HepG2 (cell line): ENCODE measurements at regions not wholly inside any gene's neighbourhood (a gene's known extent, or its start where the extent isn't known, plus 50 kb on each side); places are given as distances from the start of the nearest gene placed in this dataset.

Source experiments
- ATAC-seq: fragments of 200-7000 bp; cut with Tn5 transposase; 3 replicates; pipeline ENCODE4 v1.9.1; 2020; ENCODE audit warnings: mild to moderate bottlenecking, moderate library complexity
- BruUV-seq: library from RNA; stranded (reverse); fragments of 400-500 nt; replicated peaks from 2 replicates; lab custom pipeline; 2021; lab: Mats Ljungman, UMichigan
- CTCF ChIA-PET: fragments of 300-600 bp; formaldehyde crosslinking; extraction: SDS; loops from one replicate; lab custom pipeline; 2021; ENCODE audit warnings: low total read pairs, inconsistent platforms, low intra/inter-chr PET ratio; lab: Yijun Ruan, JAX
- POLR2A ChIA-PET: fragments of 350-600 bp; sonication (Branson Sonifier 250); formaldehyde crosslinking; loops from one replicate; lab custom pipeline; 2020; ENCODE audit warnings: antibody characterized with exemption, inconsistent platforms; lab: Yijun Ruan, JAX
- DNase-seq: peaks from one replicate; pipeline ENCODE4 v3.0.0-alpha.2; 2015; ENCODE audit warnings: low spot score
- FAIRE-seq: peaks from 3 replicates; lab custom pipeline; 2011; peaks lifted over from hg19 to GRCh38; lab: Jason Lieb, UNC
- H2AFZ ChIP-seq: one replicate; pipeline ENCODE4 v1.6.1; 2011; ENCODE audit warnings: low read length, inconsistent platforms
- H3K27ac ChIP-seq: fragments of 300-600 bp; 3 replicates; pipeline ENCODE4 v1.8.0; 2011; ENCODE audit warnings: mixed run types, mild to moderate bottlenecking, mixed read lengths, low read length, inconsistent platforms; ENCODE audit not compliant: insufficient read depth; ENCODE audit errors: extremely low read length
- H3K27me3 ChIP-seq, 2 experiments: fragments of 200-600 bp in 1 of 2; 2 replicates in 1 of 2; 3 replicates in 1 of 2; pipeline versions ENCODE4 v1.6.0 to v1.8.0; 2011; ENCODE audit warnings: low read length in 2 of 2, mild to moderate bottlenecking in 2 of 2, moderate library complexity in 2 of 2, inconsistent platforms in 1 of 2; ENCODE audit not compliant: insufficient read depth in 2 of 2, control insufficient read depth in 1 of 2
- H3K36me3 ChIP-seq, 2 experiments: fragments of 200-600 bp in 1 of 2; replicated peaks in 1 of 2; 2 replicates in 1 of 2; 3 replicates in 1 of 2; pipeline versions ENCODE4 v1.5.1 to v1.8.0; 2011; ENCODE audit warnings: low read length in 2 of 2, inconsistent platforms in 1 of 2; ENCODE audit not compliant: insufficient read depth in 2 of 2, control insufficient read depth in 1 of 2
- H3K4me1 ChIP-seq: 2 replicates; pipeline ENCODE4 v1.5.1; 2012; ENCODE audit warnings: low read length, inconsistent platforms; ENCODE audit not compliant: insufficient read depth
- H3K4me2 ChIP-seq: 2 replicates; pipeline ENCODE4 v1.6.0; 2011; ENCODE audit warnings: low read depth, low read length, inconsistent platforms
- H3K4me3 ChIP-seq, 3 experiments: fragments of 200-600 bp in 1 of 3; sonication (generic), shearing (Covaris generic) in 1 of 3; replicated peaks in 1 of 3; 2 replicates each; pipeline ENCODE4 v1.5.1; 2011 to 2016; ENCODE audit warnings: low read length in 3 of 3, inconsistent platforms in 2 of 3, low read depth in 2 of 3, mild to moderate bottlenecking in 2 of 3, control low read depth in 1 of 3, mixed read lengths in 1 of 3; ENCODE audit not compliant: insufficient read depth in 1 of 3
- H3K79me2 ChIP-seq: one replicate; pipeline ENCODE4 v1.6.1; 2011; ENCODE audit warnings: low read length, inconsistent platforms; ENCODE audit not compliant: insufficient read depth
- H3K9ac ChIP-seq: 2 replicates; pipeline ENCODE4 v1.6.0; 2011; ENCODE audit warnings: mild to moderate bottlenecking, low read depth, low read length, inconsistent platforms; ENCODE audit not compliant: insufficient read depth
- H3K9me3 ChIP-seq: 2 replicates; pipeline ENCODE4 v1.5.1; 2012; ENCODE audit warnings: mild to moderate bottlenecking, low read length
- H4K20me1 ChIP-seq: 2 replicates; pipeline ENCODE4 v1.6.0; 2011; ENCODE audit warnings: inconsistent platforms, mild to moderate bottlenecking, low read length, moderate library complexity; ENCODE audit not compliant: insufficient read depth
- ATAD3A ChIP-seq: sonication (generic); formaldehyde crosslinking; IDR thresholded peaks from 2 replicates; pipeline ENCODE4 v1.4.0; 2020; ENCODE audit warnings: missing genetic modification reagents
- ATM ChIP-seq: fragments of 450-650 bp; IDR thresholded peaks from 2 replicates; pipeline ENCODE4 v1.7.1; 2017; ENCODE audit warnings: mild to moderate bottlenecking, borderline replicate concordance
- KLF13 ChIP-seq: sonication (generic); formaldehyde crosslinking; IDR thresholded peaks from 2 replicates; pipeline ENCODE4 v1.4.0; 2020; ENCODE audit warnings: mild to moderate bottlenecking, missing genetic modification reagents
- MAFF ChIP-seq: IDR thresholded peaks from 2 replicates; pipeline ENCODE4 v1.6.1; 2011; ENCODE audit warnings: low read depth, low read length, improper control_type of control experiment
- MBD4 ChIP-seq: IDR thresholded peaks from 2 replicates; pipeline ENCODE4 v1.6.1; 2012; ENCODE audit warnings: low read length, inconsistent platforms, borderline replicate concordance
- NAIF1 ChIP-seq: sonication (generic); formaldehyde crosslinking; IDR thresholded peaks from 2 replicates; pipeline ENCODE4 v1.5.0; 2020; ENCODE audit warnings: mild to moderate bottlenecking, missing genetic modification reagents, borderline replicate concordance
- RAD51 ChIP-seq: fragments of 450-650 bp; IDR thresholded peaks from 2 replicates; pipeline ENCODE4 v1.6.1; 2016; ENCODE audit warnings: borderline replicate concordance
- SIX4 ChIP-seq: sonication (generic); formaldehyde crosslinking; IDR thresholded peaks from 2 replicates; pipeline ENCODE4 v1.4.0; 2020; ENCODE audit warnings: missing genetic modification reagents
- SOX6 ChIP-seq, 2 experiments: fragments of 450-650 bp in 1 of 2; sonication (generic) in 1 of 2; formaldehyde crosslinking in 1 of 2; IDR thresholded peaks; 2 replicates each; pipeline versions ENCODE4 v1.4.0 to v1.6.1; 2017 to 2020; ENCODE audit warnings: antibody characterized with exemption in 1 of 2, mild to moderate bottlenecking in 1 of 2, missing genetic modification reagents in 1 of 2
- THAP9 ChIP-seq: sonication (generic); formaldehyde crosslinking; IDR thresholded peaks from 2 replicates; pipeline ENCODE4; 2020; ENCODE audit warnings: missing genetic modification reagents, mild to moderate bottlenecking, borderline replicate concordance
- ZC3H13 ChIP-seq: sonication (generic); formaldehyde crosslinking; IDR thresholded peaks from 2 replicates; pipeline ENCODE4 v1.8.1; 2023; ENCODE audit warnings: mild to moderate bottlenecking, missing genetic modification reagents, moderate library complexity
- ZNF34 ChIP-seq: sonication (generic); formaldehyde crosslinking; IDR thresholded peaks from 2 replicates; pipeline ENCODE4 v1.4.0; 2020; ENCODE audit warnings: mild to moderate bottlenecking, missing genetic modification reagents, borderline replicate concordance
- ZNF350 ChIP-seq: sonication (generic); formaldehyde crosslinking; IDR thresholded peaks from 2 replicates; pipeline ENCODE4 v1.4.0; 2020; ENCODE audit warnings: mild to moderate bottlenecking, low read depth, missing genetic modification reagents, borderline replicate concordance
- ZNF468 ChIP-seq: sonication (generic); formaldehyde crosslinking; IDR thresholded peaks from 2 replicates; pipeline ENCODE4 v1.8.0; 2022; ENCODE audit warnings: mild to moderate bottlenecking, moderate library complexity, missing genetic modification reagents
- ZNF567 ChIP-seq: sonication (generic); formaldehyde crosslinking; IDR thresholded peaks from 2 replicates; pipeline ENCODE4 v1.8.1; 2023; ENCODE audit warnings: mild to moderate bottlenecking, missing genetic modification reagents, borderline replicate concordance
- ZNF574 ChIP-seq: sonication (generic); formaldehyde crosslinking; IDR thresholded peaks from 2 replicates; pipeline ENCODE4 v1.4.0; 2020; ENCODE audit warnings: missing genetic modification reagents
- ZNF747 ChIP-seq: sonication (generic); formaldehyde crosslinking; IDR thresholded peaks from 2 replicates; pipeline ENCODE4 v1.8.1; 2023; ENCODE audit warnings: missing genetic modification reagents, mild to moderate bottlenecking, borderline replicate concordance
- ZNF777 ChIP-seq: sonication (generic); formaldehyde crosslinking; IDR thresholded peaks from 2 replicates; pipeline ENCODE4 v1.4.0; 2020; ENCODE audit warnings: missing genetic modification reagents
- WGBS: methylation state at CpG from one replicate; pipeline ENCODE4 v1.1.6; 2017; ENCODE audit warnings: low lambda C conversion rate; 5-methylcytosine and 5-hydroxymethylcytosine counted together
- in situ Hi-C: cut with HindIII; loops from 2 replicates; pipeline ENCODE4 v1.10.0; 2017; ENCODE audit warnings: low pct_unique_long_range_greater_than_20kb; ENCODE audit not compliant: extremely low pct_ligation_motif_present
- intact Hi-C: fragments of 100-400 bp; cut with micrococcal nuclease; formaldehyde crosslinking; loops from one replicate; pipeline ENCODE4 v1.10.0; 2022; ENCODE audit not compliant: unreplicated experiment

- Histone ChIP-seq H4K20me1 (no peaks in the 10 kb centered on the region), H3K4me1 (no peaks in the 10 kb centered on the region), H3K9ac (no peak overlapping the region), H3K4me2 (no peak overlapping the region), H3K4me3 (no peak overlapping the region), H3K27me3 (no peaks in the 10 kb centered on the region), H3K9me3 (no peaks in the 10 kb centered on the region), H2AFZ (no peak overlapping the region), H3K36me3 (no peaks in the 10 kb centered on the region), H3K79me2 (no peaks in the 10 kb centered on the region), H3K27ac (no peak overlapping the region)
- FAIRE-seq (no peak), DNase-seq (no peak), ATAC-seq (no peak)
- intact Hi-C loops = no loop called here
- in situ Hi-C loops = no loop called here
- ChIA-PET POLR2A (no interaction called here), CTCF (no interaction called here)
- BruUV-seq = no TSS peak
- 3% methylated on average over 2 of the region's 2 CpGs for WGBS
- no peak for TF ChIP-seq NAIF1 (CRISPR knock-in tag)
- no peak for TF ChIP-seq ZNF34
- TF ChIP-seq MAFF = no peak
- TF ChIP-seq MBD4 = no peak
- no peak for TF ChIP-seq ZNF567
- no peak for TF ChIP-seq SOX6 (IDR thresholded peaks at IDR 0.05)
- no peak for TF ChIP-seq SOX6 (CRISPR knock-in tag; IDR thresholded peaks at IDR 0.05)
- TF ChIP-seq KLF13 (CRISPR knock-in tag) = no peak
- TF ChIP-seq ZC3H13 (CRISPR knock-in tag) = no peak
- no peak for TF ChIP-seq ZNF574 (CRISPR knock-in tag)
- no peak for TF ChIP-seq ATAD3A (CRISPR knock-in tag)
- TF ChIP-seq ZNF350 = no peak
- TF ChIP-seq ZNF747 (CRISPR knock-in tag) = no peak
- no peak for TF ChIP-seq THAP9 (CRISPR knock-in tag)
- no peak for TF ChIP-seq RAD51
- no peak for TF ChIP-seq SIX4
- TF ChIP-seq ZNF777 (CRISPR knock-in tag) = no peak
- no peak for TF ChIP-seq ATM
- no peak for TF ChIP-seq ZNF468 (CRISPR knock-in tag)
Observed at GRCh38 chr4:136754810-136755530, 777.3 kb downstream of the PCDH18 start.
